ENCODE measurements at regions not wholly inside any gene's neighbourhood (a gene's known extent, or its start where the extent isn't known, plus 50 kb on each side); places are given as distances from the start of the nearest gene placed in this dataset.

- H3K36me3 ChIP-seq (ENCODE audit: insufficient read depth, low read length): no peaks in the 10 kb centered on the region
- H3K4me1 ChIP-seq (ENCODE audit: insufficient read depth, low read length, poor library complexity, severe bottlenecking): no peaks in the 10 kb centered on the region
- H3K9ac ChIP-seq (ENCODE audit: low read depth, low read length, poor library complexity, severe bottlenecking): no peak overlapping the region
- H3K27me3 ChIP-seq (ENCODE audit: insufficient read depth, low read length, poor library complexity, severe bottlenecking): no peaks in the 10 kb centered on the region
- no peaks in the 10 kb centered on the region for H3K9me2 ChIP-seq (replicated peaks; ENCODE audit: low read depth, low read length)
- no peak for TF ChIP-seq CTCF (conservative IDR thresholded peaks at IDR 0.05; ENCODE audit: low read length)
- TF ChIP-seq EZH2phosphoT487 (IDR thresholded peaks at IDR 0.05; ENCODE audit: borderline replicate concordance): no peak
- no peak overlapping the region for H2AFZ ChIP-seq (ENCODE audit: low read length)
- no peaks in the 10 kb centered on the region for H3K9me3 ChIP-seq (ENCODE audit: insufficient read depth, low read depth, low read length)
- no peaks in the 10 kb centered on the region for H3K79me2 ChIP-seq (ENCODE audit: insufficient read depth, low read length)
- no peaks in the 10 kb centered on the region for H3F3A ChIP-seq (ENCODE audit: low read depth)
- H3K4me2 ChIP-seq (ENCODE audit: low read depth, low read length, poor library complexity, severe bottlenecking): no peak overlapping the region
- H3K4me3 ChIP-seq (ENCODE audit: low read length, poor library complexity, severe bottlenecking): no peak overlapping the region
- H4K20me1 ChIP-seq (ENCODE audit: insufficient read depth, low read length, poor library complexity, severe bottlenecking): no peaks in the 10 kb centered on the region
Measured at GRCh38 chr5:51606921-51607320, 223.7 kb downstream of the ISL1 start.

GRCh38 chr5:51618234-51618633, 235.0 kb downstream of the ISL1 start:
- H3K4me1 ChIP-seq (ENCODE audit: insufficient read depth, low read length, poor library complexity, severe bottlenecking): no peaks in the 10 kb centered on the region
- no peaks in the 10 kb centered on the region for H3K36me3 ChIP-seq (ENCODE audit: insufficient read depth, low read length)
- no peaks in the 10 kb centered on the region for H4K20me1 ChIP-seq (ENCODE audit: insufficient read depth, low read length, poor library complexity, severe bottlenecking)
- H3K4me2 ChIP-seq (ENCODE audit: low read depth, low read length, poor library complexity, severe bottlenecking): no peak overlapping the region
- H3K9me3 ChIP-seq (ENCODE audit: insufficient read depth, low read depth, low read length): no peaks in the 10 kb centered on the region
- H2AFZ ChIP-seq (ENCODE audit: low read length): no peak overlapping the region
- no peak overlapping the region for H3K4me3 ChIP-seq (ENCODE audit: low read length, poor library complexity, severe bottlenecking)
- H3K79me2 ChIP-seq (ENCODE audit: insufficient read depth, low read length): no peaks in the 10 kb centered on the region
- H3K27me3 ChIP-seq (ENCODE audit: insufficient read depth, low read length, poor library complexity, severe bottlenecking): no peaks in the 10 kb centered on the region
- TF ChIP-seq EZH2phosphoT487 (IDR thresholded peaks at IDR 0.05; ENCODE audit: borderline replicate concordance) (no peak), CTCF (conservative IDR thresholded peaks at IDR 0.05; ENCODE audit: low read length) (no peak)
- no peaks in the 10 kb centered on the region; the same call in 1 of the 2 replicates for H3K9me2 ChIP-seq (replicated peaks; ENCODE audit: low read depth, low read length)
- H3K9ac ChIP-seq (ENCODE audit: low read depth, low read length, poor library complexity, severe bottlenecking): no peak overlapping the region
- H3F3A ChIP-seq (ENCODE audit: low read depth): no peaks in the 10 kb centered on the region

DNA sequence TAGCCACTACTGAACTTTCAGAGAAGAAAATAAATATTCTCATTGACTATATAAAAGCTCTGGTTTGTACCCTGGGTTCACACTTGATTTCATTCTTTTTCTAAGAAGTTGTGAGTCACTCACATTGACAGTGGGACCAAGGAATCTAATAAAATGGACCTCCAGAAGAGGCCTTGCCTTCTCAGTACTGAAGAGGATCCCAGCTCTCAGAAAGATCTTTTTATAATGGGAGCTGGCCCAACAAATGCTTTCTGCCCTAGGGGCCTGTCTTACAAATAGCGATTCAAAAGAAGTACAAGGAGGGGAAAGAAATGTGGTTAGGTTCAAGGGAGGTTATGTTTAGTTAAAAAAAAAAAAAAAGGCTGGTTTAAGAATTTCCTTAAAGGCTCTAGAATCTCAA, 237.9 kb downstream of the ISL1 start:
- H3K4me2 ChIP-seq (ENCODE audit: low read depth, low read length, poor library complexity, severe bottlenecking): no peak overlapping the region

More for the DNA sequence above, 237.9 kb downstream of the ISL1 start:
- Histone ChIP-seq H4K20me1 (ENCODE audit: insufficient read depth, low read length, poor library complexity, severe bottlenecking) (no peaks in the 10 kb centered on the region), H3K9ac (ENCODE audit: low read depth, low read length, poor library complexity, severe bottlenecking) (no peak overlapping the region), H3K36me3 (ENCODE audit: insufficient read depth, low read length) (no peaks in the 10 kb centered on the region), H3F3A (ENCODE audit: low read depth) (no peaks in the 10 kb centered on the region), H3K27me3 (ENCODE audit: insufficient read depth, low read length, poor library complexity, severe bottlenecking) (no peaks in the 10 kb centered on the region), H2AFZ (ENCODE audit: low read length) (no peak overlapping the region), H3K4me3 (ENCODE audit: low read length, poor library complexity, severe bottlenecking) (no peak overlapping the region), H3K9me3 (ENCODE audit: insufficient read depth, low read depth, low read length) (no peaks in the 10 kb centered on the region), H3K9me2 (replicated peaks; ENCODE audit: low read depth, low read length) (no peaks in the 10 kb centered on the region), H3K4me1 (ENCODE audit: insufficient read depth, low read length, poor library complexity, severe bottlenecking) (no peaks in the 10 kb centered on the region), H3K79me2 (ENCODE audit: insufficient read depth, low read length) (no peaks in the 10 kb centered on the region)
- no peak for TF ChIP-seq CTCF (conservative IDR thresholded peaks at IDR 0.05; ENCODE audit: low read length)
- TF ChIP-seq EZH2phosphoT487 (IDR thresholded peaks at IDR 0.05; ENCODE audit: borderline replicate concordance): no peak

Data from Loucy (cell line).